ENCODE measurements at regions not wholly inside any gene's neighbourhood (a gene's known extent, or its start where the extent isn't known, plus 50 kb on each side); places are given as distances from the start of the nearest gene placed in this dataset.
"Not testable (repeated sequence)": the region's sequence is repeated elsewhere in the genome, so short reads cannot be mapped to it uniquely, and the experiment has no call there.

GRCh38 chr7:32668387-32669097 lies 173.3 kb downstream of the AVL9 start:
- H3F3A ChIP-seq (ENCODE audit: insufficient read depth, low read length); H3K9me3 ChIP-seq (ENCODE audit: low read length); H3K4me3 ChIP-seq (ENCODE audit: low read depth, low read length, poor library complexity, severe bottlenecking); H4K20me1 ChIP-seq (ENCODE audit: insufficient read depth, low read length); H3K9me2 ChIP-seq (ENCODE audit: low read depth, low read length); H3K36me3 ChIP-seq (ENCODE audit: insufficient read depth, low read length); H3K27me3 ChIP-seq (ENCODE audit: insufficient read depth, low read length); H3K27ac ChIP-seq (ENCODE audit: low read depth, low read length, poor library complexity, severe bottlenecking); H3K79me2 ChIP-seq (ENCODE audit: insufficient read depth, low read length); H2AFZ ChIP-seq (ENCODE audit: low read length); H3K4me1 ChIP-seq (ENCODE audit: insufficient read depth, low read length, severe bottlenecking); H3K9ac ChIP-seq (ENCODE audit: low read length); H3K4me2 ChIP-seq (ENCODE audit: low read length): not testable (repeated sequence)

- H3K4me2 ChIP-seq (ENCODE audit: low read length); H3K9me2 ChIP-seq (ENCODE audit: low read depth, low read length); H3K9me3 ChIP-seq (ENCODE audit: low read length); H3K27ac ChIP-seq (ENCODE audit: low read depth, low read length, poor library complexity, severe bottlenecking); H4K20me1 ChIP-seq (ENCODE audit: insufficient read depth, low read length); H3K4me3 ChIP-seq (ENCODE audit: low read depth, low read length, poor library complexity, severe bottlenecking); H3K9ac ChIP-seq (ENCODE audit: low read length); H3K4me1 ChIP-seq (ENCODE audit: insufficient read depth, low read length, severe bottlenecking); H3K27me3 ChIP-seq (ENCODE audit: insufficient read depth, low read length); H3K79me2 ChIP-seq (ENCODE audit: insufficient read depth, low read length); H3K36me3 ChIP-seq (ENCODE audit: insufficient read depth, low read length); H2AFZ ChIP-seq (ENCODE audit: low read length); H3F3A ChIP-seq (ENCODE audit: insufficient read depth, low read length): not testable (repeated sequence)
These were observed 172.3 kb downstream of the AVL9 start for GRCh38 chr7:32667586-32667985.

- not testable (repeated sequence) for H3K4me1 ChIP-seq (ENCODE audit: insufficient read depth, low read length, severe bottlenecking); H3K9me3 ChIP-seq (ENCODE audit: low read length); H3K27me3 ChIP-seq (ENCODE audit: insufficient read depth, low read length); H3K4me2 ChIP-seq (ENCODE audit: low read length); H3K9ac ChIP-seq (ENCODE audit: low read length); H4K20me1 ChIP-seq (ENCODE audit: insufficient read depth, low read length); H3K79me2 ChIP-seq (ENCODE audit: insufficient read depth, low read length); H3F3A ChIP-seq (ENCODE audit: insufficient read depth, low read length); H3K36me3 ChIP-seq (ENCODE audit: insufficient read depth, low read length); H2AFZ ChIP-seq (ENCODE audit: low read length); H3K4me3 ChIP-seq (ENCODE audit: low read depth, low read length, poor library complexity, severe bottlenecking); H3K9me2 ChIP-seq (ENCODE audit: low read depth, low read length); H3K27ac ChIP-seq (ENCODE audit: low read depth, low read length, poor library complexity, severe bottlenecking)
These were observed 168.5 kb downstream of the AVL9 start for GRCh38 chr7:32663805-32664211.

- not testable (repeated sequence) for H3K9ac ChIP-seq (ENCODE audit: low read length); H3K4me3 ChIP-seq (ENCODE audit: low read depth, low read length, poor library complexity, severe bottlenecking); H2AFZ ChIP-seq (ENCODE audit: low read length)
These were observed 167.2 kb downstream of the AVL9 start for GRCh38 chr7:32662509-32662908.

GRCh38 chr7:32661929-32662328 lies 166.6 kb downstream of the AVL9 start:
- Histone ChIP-seq H3K27ac (ENCODE audit: low read depth, low read length, poor library complexity, severe bottlenecking) (no peak overlapping the region), H3F3A (ENCODE audit: insufficient read depth, low read length) (no peaks in the 10 kb centered on the region), H3K4me3 (ENCODE audit: low read depth, low read length, poor library complexity, severe bottlenecking) (no peak overlapping the region), H3K36me3 (ENCODE audit: insufficient read depth, low read length) (no peaks in the 10 kb centered on the region), H3K4me1 (ENCODE audit: insufficient read depth, low read length, severe bottlenecking) (no peaks in the 10 kb centered on the region), H3K9ac (ENCODE audit: low read length) (no peak overlapping the region), H4K20me1 (ENCODE audit: insufficient read depth, low read length) (no peaks in the 10 kb centered on the region), H3K9me3 (ENCODE audit: low read length) (no peaks in the 10 kb centered on the region), H3K4me2 (ENCODE audit: low read length) (no peak overlapping the region), H3K27me3 (ENCODE audit: insufficient read depth, low read length) (no peaks in the 10 kb centered on the region), H2AFZ (ENCODE audit: low read length) (no peak overlapping the region), H3K79me2 (ENCODE audit: insufficient read depth, low read length) (no peaks in the 10 kb centered on the region), H3K9me2 (ENCODE audit: low read depth, low read length) (no peaks in the 10 kb centered on the region)
- TF ChIP-seq CTCF (IDR thresholded peaks at IDR 0.05; ENCODE audit: low read length) (no peak), EZH2 (IDR thresholded peaks at IDR 0.05; ENCODE audit: borderline replicate concordance, low read length) (no peak)

More at GRCh38 chr7:32662509-32662908, 167.2 kb downstream of the AVL9 start:
- H4K20me1 ChIP-seq (ENCODE audit: insufficient read depth, low read length); H3K4me2 ChIP-seq (ENCODE audit: low read length); H3K27me3 ChIP-seq (ENCODE audit: insufficient read depth, low read length); H3F3A ChIP-seq (ENCODE audit: insufficient read depth, low read length); H3K36me3 ChIP-seq (ENCODE audit: insufficient read depth, low read length); H3K4me1 ChIP-seq (ENCODE audit: insufficient read depth, low read length, severe bottlenecking); H3K27ac ChIP-seq (ENCODE audit: low read depth, low read length, poor library complexity, severe bottlenecking); H3K79me2 ChIP-seq (ENCODE audit: insufficient read depth, low read length); H3K9me2 ChIP-seq (ENCODE audit: low read depth, low read length); H3K9me3 ChIP-seq (ENCODE audit: low read length): not testable (repeated sequence)
